ENCODE measurements at regions not wholly inside any gene's neighbourhood (a gene's known extent, or its start where the extent isn't known, plus 50 kb on each side); places are given as distances from the start of the nearest gene placed in this dataset.

GRCh38 chr14:71359823-71360222, 452.6 kb downstream of the PCNX1 start:
- Histone ChIP-seq H3T11ph (ENCODE audit: low read length) (no peak overlapping the region), H3K4me1 (ENCODE audit: insufficient read depth, low read length) (peaks cover 4% of the 10 kb centered on the region; the same call in 1 of the 2 replicates), H2BK15ac (ENCODE audit: low read depth, low read length) (no peak overlapping the region), H2BK120ac (ENCODE audit: low read depth, low read length, poor library complexity, severe bottlenecking) (no peak overlapping the region), H2AFZ (ENCODE audit: low read length) (no peak overlapping the region), H4K20me1 (ENCODE audit: control insufficient read depth, insufficient read depth, insufficient read length) (no peaks in the 10 kb centered on the region), H2BK20ac (ENCODE audit: low read depth, low read length, poor library complexity, severe bottlenecking) (no peak overlapping the region), H3K79me1 (ENCODE audit: insufficient read depth, low read depth, low read length, poor library complexity, severe bottlenecking) (peaks cover 4% of the 10 kb centered on the region), H3K23me2 (ENCODE audit: insufficient read length, low read depth, low read length, poor library complexity, severe bottlenecking) (no peaks in the 10 kb centered on the region), H3K4me2 (ENCODE audit: insufficient read depth, insufficient read length, low read length) (no peak overlapping the region), H4K5ac (ENCODE audit: insufficient read length, low read depth, low read length) (no peak overlapping the region), H2BK5ac (ENCODE audit: insufficient read length, low read length) (no peak overlapping the region), H3K9me3 (ENCODE audit: control insufficient read depth, low read depth, low read length) (no peaks in the 10 kb centered on the region), H3K56ac (ENCODE audit: insufficient read length, low read depth, low read length) (no peak overlapping the region), H3K14ac (ENCODE audit: insufficient read depth, low read length) (no peak overlapping the region), H3K79me2 (ENCODE audit: insufficient read depth, low read length) (peaks cover 10% of the 10 kb centered on the region; the same call in 1 of the 2 replicates), H3K9ac (ENCODE audit: extremely low read depth, insufficient read length, low read length) (no peak overlapping the region), H3K18ac (ENCODE audit: insufficient read length, low read depth, low read length) (no peak overlapping the region), H4K8ac (replicated peaks; ENCODE audit: insufficient read length, low read depth, low read length) (no peak overlapping the region), H2BK12ac (ENCODE audit: insufficient read length, low read depth, low read length) (no peak overlapping the region), H3K4ac (ENCODE audit: low read depth, low read length) (no peak overlapping the region), H4K91ac (ENCODE audit: insufficient read length, low read depth, low read length) (no peak overlapping the region), H3K23ac (ENCODE audit: insufficient read length, low read depth, low read length) (no peak overlapping the region), H3K27me3 (ENCODE audit: insufficient read depth, low read length) (no peaks in the 10 kb centered on the region), H3K27ac (ENCODE audit: insufficient read length, low read depth, low read length) (no peak overlapping the region), H2AK5ac (ENCODE audit: insufficient read length, low read length) (no peak overlapping the region)
- no peaks in the 10 kb centered on the region for H3K27me3 Mint-ChIP-seq (ENCODE audit: low read depth)
- no CpG with 5 or more reads among the region's 3 CpGs for WGBS (ENCODE audit: extremely low coverage, insufficient read length, low lambda C conversion rate)
- peaks cover 0 to 4% (median 1%) of the 10 kb centered on the region in 3 experiments; a peak in 2 of 7 replicates for H3K36me3 Mint-ChIP-seq (ENCODE audit: insufficient read depth in 1 of 3, low read depth in 3 of 3)
- no peak for DNase-seq
- H3K27ac Mint-ChIP-seq: no peak overlapping the region
- no peaks in the 10 kb centered on the region for H3K9me3 Mint-ChIP-seq
- H3K4me3 Mint-ChIP-seq: no peak overlapping the region
- peaks cover 23 to 31% of the 10 kb centered on the region in 2 experiments for H3K4me1 Mint-ChIP-seq
- no peak for TF ChIP-seq CTCF (conservative IDR thresholded peaks at IDR 0.05)
